Heart left ventricle (tissue), 13 donors: ENCODE measurements at regions not wholly inside any gene's neighbourhood (a gene's known extent, or its start where the extent isn't known, plus 50 kb on each side); places are given as distances from the start of the nearest gene placed in this dataset.

Source experiments
- CTCF ChIP-seq, 12 donors: fragments of 200-600 bp; sonication (generic) in 4 of 12; IDR thresholded peaks; one replicate each; pipeline versions ENCODE4 v1.5.0 to v1.8.0; 2018 to 2022; ENCODE audit warnings: antibody characterized with exemption in 12 of 12, mild to moderate bottlenecking in 5 of 12
- POLR2A ChIP-seq, 2 donors: fragments of 450-650 bp; IDR thresholded peaks; one replicate each; pipeline ENCODE4 v1.6.1; 2017; ENCODE audit warnings: antibody characterized with exemption in 2 of 2, mild to moderate bottlenecking in 2 of 2, moderate library complexity in 2 of 2
- donor health status: ischemic (EF 13 %, LVEDD 7.1; RV severe dilation, severe dysfunction).
- donor health status: DM: no; HTN: yes; CAD: no.
- donor health status: DM: no; HTN: no; CAD: no.
- donor health status: ischemic (EF 25% LVEDD 6.9; RV normal size, moderate dysfunction).
- donor health status: ischemic (EF 25% LVEDD 5.7; RV mildly dilated, moderate dysfunction).
- donor health status: ischemic (EF 35%, LVEDD 5.7; RV mildly dilated, moderate dysfunction).
- donor health status: nonischemic (EF 11% LVEDD 7.7; RV severe dilation, severe dysfunction).
- donor health status: DM: yes; HTN: yes; CAD: no.
- donor health status: PGD.
- donor health status: ischemic (EF 29% LVEDD 5.4; RV normal size, mild dysfunction).
- donor health status: nonischemic (EF 23%, LVEDD 6.1; RV moderate dilation, normal function).

DNA sequence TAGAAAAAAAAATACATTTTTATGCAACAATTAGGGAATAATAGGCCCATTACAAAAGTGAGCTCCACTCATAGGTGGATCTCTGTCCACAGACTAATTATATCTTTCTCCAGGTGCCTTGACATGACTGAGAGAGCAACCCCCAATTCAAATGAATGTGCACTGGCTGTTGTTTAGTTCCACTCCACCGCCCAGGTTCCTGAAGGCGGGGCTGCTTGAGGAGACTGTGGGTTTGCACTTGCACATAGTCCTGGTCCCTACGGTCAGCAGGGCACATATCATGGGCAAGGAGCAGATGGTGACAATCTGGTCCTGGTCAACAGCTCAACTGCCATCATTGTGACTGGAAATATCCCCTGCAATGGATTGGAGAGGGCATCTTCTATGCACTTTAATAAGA is 195.6 kb upstream of the PWP1 start:
- no peak for TF ChIP-seq CTCF (IDR thresholded peaks at IDR 0.05)
- TF ChIP-seq POLR2A (IDR thresholded peaks at IDR 0.05) = no peak
